Rectal smooth muscle tissue (tissue), 1 donor: ENCODE measurements at regions not wholly inside any gene's neighbourhood (a gene's known extent, or its start where the extent isn't known, plus 50 kb on each side); places are given as distances from the start of the nearest gene placed in this dataset.

Experiments used
- H3K27ac ChIP-seq: one replicate; pipeline ENCODE4 v1.7.0; 2013; ENCODE audit warnings: low read depth, low read length, inconsistent platforms
- H3K27me3 ChIP-seq: one replicate; pipeline ENCODE4 v1.7.0; 2013; ENCODE audit warnings: low read length; ENCODE audit not compliant: control insufficient read depth, insufficient read depth
- H3K36me3 ChIP-seq: one replicate; pipeline ENCODE4 v1.7.0; 2013; ENCODE audit warnings: low read length; ENCODE audit not compliant: control insufficient read depth, insufficient read depth
- H3K4me1 ChIP-seq: one replicate; pipeline ENCODE4 v1.7.0; 2013; ENCODE audit warnings: low read length; ENCODE audit not compliant: control insufficient read depth, insufficient read depth
- H3K4me3 ChIP-seq: one replicate; pipeline ENCODE4 v1.7.0; 2013; ENCODE audit warnings: low read length
- H3K9ac ChIP-seq: one replicate; pipeline ENCODE4 v1.7.0; 2013; ENCODE audit warnings: low read length

DNA sequence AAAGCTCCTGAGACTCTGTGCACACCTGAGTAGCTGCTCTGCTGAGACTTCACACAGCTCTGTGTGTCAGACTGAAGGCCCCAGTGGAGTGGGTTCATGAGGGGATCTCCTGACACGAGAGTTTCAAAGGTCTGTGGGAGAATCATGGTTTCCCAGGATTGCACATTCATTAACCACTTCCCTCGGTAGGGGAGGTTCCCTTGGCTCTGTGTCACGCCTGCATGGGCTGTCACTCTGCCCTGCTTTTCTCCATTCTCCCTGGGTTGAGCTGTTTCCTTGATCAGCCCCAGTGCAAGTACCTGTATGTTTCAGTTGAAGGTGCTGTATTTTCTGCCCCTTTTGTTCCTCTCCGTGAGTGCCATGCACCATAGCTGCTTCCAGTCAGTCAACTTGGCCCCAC lies 236.9 kb downstream of the EPM2A start:
- no peaks in the 10 kb centered on the region for H3K27me3 ChIP-seq
- no peaks in the 10 kb centered on the region for H3K4me1 ChIP-seq
- H3K4me3 ChIP-seq = no peak overlapping the region
- no peaks in the 10 kb centered on the region for H3K36me3 ChIP-seq
- no peak overlapping the region for H3K27ac ChIP-seq
- H3K9ac ChIP-seq = no peak overlapping the region

DNA sequence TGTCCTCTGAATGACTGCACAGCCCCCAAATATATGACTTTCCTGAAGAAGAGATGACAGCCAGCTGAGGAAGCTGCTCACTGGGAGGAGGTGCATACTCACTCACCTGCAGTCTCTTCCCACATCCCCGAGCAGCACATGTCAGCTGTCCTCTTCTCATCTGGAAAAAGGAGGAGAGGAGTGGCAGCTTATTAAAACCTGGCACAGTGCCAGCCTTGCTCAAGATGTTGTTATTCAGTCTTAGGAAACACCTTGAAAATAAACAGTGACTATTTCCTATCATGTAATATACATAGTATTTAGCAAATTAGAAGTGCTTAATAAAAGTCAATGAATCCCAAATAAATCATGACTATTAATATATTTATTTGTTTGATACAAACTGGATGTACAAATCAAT lies 232.9 kb downstream of the EPM2A start:
- H3K4me1 ChIP-seq = no peaks in the 10 kb centered on the region
- no peak overlapping the region for H3K9ac ChIP-seq
- no peaks in the 10 kb centered on the region for H3K36me3 ChIP-seq
- H3K4me3 ChIP-seq = no peak overlapping the region
- H3K27ac ChIP-seq = no peak overlapping the region
- H3K27me3 ChIP-seq = no peaks in the 10 kb centered on the region

DNA sequence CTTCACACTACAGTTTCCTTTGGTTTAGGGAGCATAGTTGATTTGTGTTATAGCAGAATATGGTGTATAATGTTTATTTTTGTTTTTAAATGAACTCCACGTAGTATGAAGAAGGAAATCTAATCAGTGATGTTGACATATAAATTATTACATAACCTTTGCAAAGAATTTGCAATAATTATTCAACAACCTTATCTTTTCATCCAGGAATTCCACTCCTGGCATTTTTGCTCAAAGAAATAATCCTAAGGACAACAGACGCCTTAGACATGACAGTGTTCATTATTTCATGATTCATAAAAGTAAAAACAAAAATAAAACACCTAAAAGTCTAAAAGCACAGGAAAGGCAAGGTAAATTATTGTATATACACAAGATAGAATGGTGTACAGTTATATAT lies 229.2 kb downstream of the EPM2A start:
- H3K4me1 ChIP-seq = no peaks in the 10 kb centered on the region
- H3K27ac ChIP-seq = no peak overlapping the region
- no peaks in the 10 kb centered on the region for H3K36me3 ChIP-seq
- no peaks in the 10 kb centered on the region for H3K27me3 ChIP-seq
- no peak overlapping the region for H3K4me3 ChIP-seq
- H3K9ac ChIP-seq = no peak overlapping the region

DNA sequence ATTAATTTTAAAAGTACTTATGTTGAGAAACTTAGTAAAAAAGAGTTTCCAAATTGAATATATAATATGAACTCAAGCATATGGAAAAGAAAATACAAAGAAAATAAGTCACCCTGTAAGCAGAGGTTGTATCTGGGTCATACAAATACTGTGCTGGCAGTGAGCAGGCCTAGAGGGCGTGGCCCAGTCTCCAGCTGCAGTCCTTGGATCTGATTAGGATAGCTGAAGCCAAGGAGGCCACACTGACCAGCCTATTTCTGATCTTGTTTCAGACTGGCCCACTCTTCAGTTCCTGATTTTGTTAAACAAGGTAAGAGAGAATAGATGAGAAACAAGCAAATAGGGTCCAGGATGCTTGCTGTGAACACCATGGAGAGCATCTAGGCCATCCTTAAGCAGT lies 228.8 kb downstream of the EPM2A start:
- H3K27me3 ChIP-seq = no peaks in the 10 kb centered on the region
- no peak overlapping the region for H3K9ac ChIP-seq
- H3K4me3 ChIP-seq = no peak overlapping the region
- H3K4me1 ChIP-seq = no peaks in the 10 kb centered on the region
- H3K27ac ChIP-seq = no peak overlapping the region
- no peaks in the 10 kb centered on the region for H3K36me3 ChIP-seq

DNA sequence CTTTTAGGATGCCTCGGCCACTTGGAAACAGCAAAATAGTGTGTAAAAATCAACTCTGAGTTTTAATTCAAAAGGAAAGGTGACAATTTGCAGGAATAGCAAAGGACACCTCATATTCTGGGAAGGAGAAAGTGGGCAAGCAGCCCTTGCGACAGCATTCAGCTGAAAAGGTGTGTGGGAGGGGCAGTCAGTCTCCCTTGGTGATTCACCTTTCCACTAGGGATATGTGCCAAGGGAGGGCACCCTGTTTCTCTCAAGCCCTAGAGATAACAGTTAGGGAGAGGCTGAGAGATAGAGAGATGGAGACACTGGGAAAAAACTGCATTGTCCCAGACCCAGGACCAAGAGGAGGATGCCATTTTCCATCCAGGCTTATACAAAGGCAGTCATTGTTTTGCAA lies 228.1 kb downstream of the EPM2A start:
- Histone ChIP-seq H3K9ac (no peak overlapping the region), H3K36me3 (no peaks in the 10 kb centered on the region), H3K27ac (no peak overlapping the region), H3K4me3 (no peak overlapping the region), H3K27me3 (no peaks in the 10 kb centered on the region), H3K4me1 (no peaks in the 10 kb centered on the region)

DNA sequence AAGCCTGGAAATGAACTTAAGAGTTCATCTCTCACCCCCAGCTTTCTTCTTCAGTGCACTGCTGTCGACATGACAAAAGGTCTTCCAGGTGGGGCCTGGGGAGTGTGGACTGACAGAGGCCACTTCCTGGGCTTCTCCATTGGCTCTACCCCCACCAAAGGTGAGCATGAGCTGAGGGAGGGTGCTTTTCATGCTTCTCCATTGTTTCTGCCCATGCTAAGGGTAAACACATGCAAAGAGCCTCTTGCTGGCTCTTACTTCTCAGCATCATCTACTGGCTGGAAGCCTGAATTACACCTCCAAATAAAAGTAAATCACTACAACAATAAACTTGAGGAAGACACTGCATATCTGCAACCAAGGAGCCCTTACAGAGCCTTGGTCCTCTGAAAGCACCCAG lies 227.2 kb downstream of the EPM2A start:
- H3K27me3 ChIP-seq = no peaks in the 10 kb centered on the region
- no peak overlapping the region for H3K9ac ChIP-seq
- no peaks in the 10 kb centered on the region for H3K36me3 ChIP-seq
- H3K4me3 ChIP-seq = no peak overlapping the region
- no peak overlapping the region for H3K27ac ChIP-seq
- H3K4me1 ChIP-seq = no peaks in the 10 kb centered on the region

DNA sequence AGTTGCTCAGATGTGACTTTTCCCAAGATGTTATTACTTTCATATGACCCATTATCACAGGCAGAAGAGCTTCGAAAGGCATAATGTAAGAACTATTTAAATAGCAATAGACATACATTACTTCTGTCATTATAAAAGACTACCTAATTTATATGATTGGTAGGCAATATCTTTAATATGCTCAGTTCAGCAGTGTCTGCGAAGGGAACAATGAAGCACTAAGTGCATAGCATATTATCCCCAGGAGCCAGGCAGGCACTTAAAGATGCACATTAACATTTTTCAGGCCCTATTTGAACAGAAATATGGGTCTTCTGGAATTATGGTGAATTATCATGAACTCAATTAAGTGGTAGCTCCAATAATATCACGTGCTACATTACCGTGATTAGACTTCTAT lies 217.8 kb downstream of the EPM2A start:
- Histone ChIP-seq H3K4me1 (no peaks in the 10 kb centered on the region), H3K27me3 (no peaks in the 10 kb centered on the region), H3K4me3 (no peak overlapping the region), H3K36me3 (no peaks in the 10 kb centered on the region), H3K9ac (no peak overlapping the region), H3K27ac (no peak overlapping the region)

DNA sequence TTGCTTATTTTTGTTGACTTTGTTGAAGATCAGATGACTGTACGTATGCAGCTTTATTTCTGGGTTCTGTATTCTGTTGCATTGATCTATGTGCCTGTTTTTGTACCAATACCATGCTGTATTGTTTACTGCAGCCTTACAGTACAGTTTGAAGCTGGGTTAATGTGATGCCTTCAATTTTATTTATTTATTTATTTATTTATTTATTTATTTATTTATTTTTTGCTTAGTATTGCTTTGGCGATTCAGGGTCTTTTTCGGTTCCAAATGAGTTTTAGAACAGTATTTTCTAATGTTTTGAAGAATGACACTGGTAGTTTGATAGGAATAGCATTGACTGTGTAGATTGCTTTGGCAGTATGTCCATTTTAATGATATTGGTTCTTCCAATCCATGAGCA lies 210.3 kb downstream of the EPM2A start:
- Histone ChIP-seq H3K36me3 (no peaks in the 10 kb centered on the region), H3K9ac (no peak overlapping the region), H3K27me3 (no peaks in the 10 kb centered on the region), H3K27ac (no peak overlapping the region), H3K4me3 (no peak overlapping the region), H3K4me1 (no peaks in the 10 kb centered on the region)

DNA sequence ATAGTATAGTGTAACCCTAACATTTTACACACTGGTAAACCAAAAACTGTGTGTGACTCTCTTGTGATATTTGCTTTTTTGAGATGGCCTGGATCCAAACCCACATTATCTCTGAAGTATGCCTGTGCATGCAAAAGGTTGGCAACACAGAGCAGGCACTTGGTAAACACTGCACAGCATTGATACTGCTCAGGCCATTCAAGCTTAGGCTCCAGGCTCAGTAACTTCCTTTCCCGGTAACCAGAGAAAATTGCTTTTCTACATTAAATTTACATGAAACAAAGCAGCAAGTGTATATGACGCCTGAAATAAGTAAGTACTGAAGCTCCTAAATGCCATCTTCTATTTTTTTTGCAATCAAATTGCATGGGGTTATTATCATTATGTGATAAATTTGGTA lies 205.7 kb downstream of the EPM2A start:
- Histone ChIP-seq H3K27me3 (no peaks in the 10 kb centered on the region), H3K4me3 (no peak overlapping the region), H3K36me3 (no peaks in the 10 kb centered on the region), H3K4me1 (no peaks in the 10 kb centered on the region), H3K9ac (no peak overlapping the region), H3K27ac (no peak overlapping the region)

DNA sequence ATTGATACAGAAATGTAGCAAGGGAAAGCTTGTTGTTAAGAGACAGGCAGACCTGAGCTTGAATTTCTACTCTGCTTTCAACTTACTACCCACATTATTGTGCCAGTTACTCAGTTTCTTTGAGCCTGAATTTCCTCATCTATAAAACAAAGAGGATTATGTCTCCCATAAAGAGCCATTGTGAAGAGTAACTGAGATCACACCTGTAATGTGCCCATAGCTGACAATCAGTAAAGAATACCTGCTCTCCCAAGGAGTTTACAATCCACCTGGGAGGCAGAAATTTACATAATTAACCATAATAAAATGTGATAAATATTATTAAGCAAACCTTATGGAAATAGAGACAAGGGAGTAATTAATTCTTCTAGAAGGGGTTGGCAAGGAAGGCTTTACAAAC lies 204.9 kb downstream of the EPM2A start:
- H3K27ac ChIP-seq = no peak overlapping the region

DNA sequence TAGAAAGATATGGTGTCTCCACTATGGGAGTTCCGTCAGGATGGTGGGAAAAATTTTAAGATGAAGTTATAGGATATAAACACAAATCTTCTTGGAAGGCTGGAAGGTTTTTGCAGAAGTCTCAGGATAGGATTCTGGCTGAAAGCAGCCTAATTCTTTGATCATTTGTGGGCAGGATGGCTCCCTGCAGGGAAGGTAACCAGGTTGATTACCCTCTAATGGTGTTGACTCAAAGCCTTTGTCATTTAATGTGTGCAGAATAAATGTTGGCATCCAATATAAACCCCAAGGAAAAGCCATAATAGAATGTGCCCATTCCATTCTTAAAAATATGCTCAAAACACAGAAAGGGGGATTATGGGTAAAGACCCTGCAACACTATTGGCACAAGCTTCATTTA lies 204.3 kb downstream of the EPM2A start:
- H3K4me1 ChIP-seq = no peaks in the 10 kb centered on the region
- no peaks in the 10 kb centered on the region for H3K36me3 ChIP-seq
- H3K4me3 ChIP-seq = no peak overlapping the region

More for the DNA sequence above, 204.9 kb downstream of the EPM2A start:
- Histone ChIP-seq H3K4me3 (no peak overlapping the region), H3K27me3 (no peaks in the 10 kb centered on the region), H3K4me1 (no peaks in the 10 kb centered on the region), H3K9ac (no peak overlapping the region), H3K36me3 (no peaks in the 10 kb centered on the region)

DNA sequence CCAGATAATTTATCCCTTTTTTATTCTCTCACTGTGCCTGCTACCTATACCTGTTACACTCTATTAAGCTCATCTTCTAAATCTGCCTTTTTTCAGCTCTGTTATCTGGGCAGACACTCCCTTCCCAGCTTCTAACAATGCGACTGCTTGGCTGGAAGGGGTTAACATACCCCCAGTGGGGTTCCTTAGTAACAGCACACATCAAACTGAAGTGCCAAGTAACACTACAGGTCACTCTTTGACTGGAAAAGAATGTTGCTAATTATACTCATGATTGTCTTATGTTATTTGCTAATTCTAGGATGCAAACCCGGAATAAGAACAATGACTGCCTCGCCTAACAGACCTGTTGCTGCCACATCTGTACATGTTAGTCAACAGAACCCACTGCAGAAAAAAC lies 203.5 kb downstream of the EPM2A start:
- H3K4me1 ChIP-seq = no peaks in the 10 kb centered on the region
- H3K4me3 ChIP-seq = no peak overlapping the region
- H3K27me3 ChIP-seq = no peaks in the 10 kb centered on the region
- no peak overlapping the region for H3K27ac ChIP-seq
- no peak overlapping the region for H3K9ac ChIP-seq
- no peaks in the 10 kb centered on the region for H3K36me3 ChIP-seq

More for the DNA sequence above, 204.3 kb downstream of the EPM2A start:
- Histone ChIP-seq H3K27me3 (no peaks in the 10 kb centered on the region), H3K9ac (no peak overlapping the region), H3K27ac (no peak overlapping the region)

DNA sequence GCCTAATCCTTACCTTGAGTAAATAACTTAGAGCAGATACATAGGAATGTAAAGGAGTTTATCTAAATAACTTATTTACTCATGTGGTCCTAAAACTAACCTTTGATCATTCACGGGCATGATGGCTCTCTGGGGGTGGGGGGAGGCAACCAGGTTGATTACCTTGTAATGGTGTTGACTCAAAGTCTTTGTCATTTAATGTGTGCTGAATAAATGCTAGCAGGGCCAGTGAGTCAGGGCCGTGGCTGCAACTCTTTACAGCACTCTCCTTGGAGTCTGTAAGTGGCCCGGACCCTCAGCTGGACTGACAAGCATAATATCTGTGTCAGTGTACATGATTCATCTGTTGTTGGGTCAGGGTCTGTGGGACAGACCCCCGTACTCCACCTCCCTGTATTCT lies 203.0 kb downstream of the EPM2A start:
- no peaks in the 10 kb centered on the region for H3K36me3 ChIP-seq
- no peak overlapping the region for H3K4me3 ChIP-seq
- no peaks in the 10 kb centered on the region for H3K4me1 ChIP-seq
- H3K9ac ChIP-seq = no peak overlapping the region
- no peaks in the 10 kb centered on the region for H3K27me3 ChIP-seq
- no peak overlapping the region for H3K27ac ChIP-seq

DNA sequence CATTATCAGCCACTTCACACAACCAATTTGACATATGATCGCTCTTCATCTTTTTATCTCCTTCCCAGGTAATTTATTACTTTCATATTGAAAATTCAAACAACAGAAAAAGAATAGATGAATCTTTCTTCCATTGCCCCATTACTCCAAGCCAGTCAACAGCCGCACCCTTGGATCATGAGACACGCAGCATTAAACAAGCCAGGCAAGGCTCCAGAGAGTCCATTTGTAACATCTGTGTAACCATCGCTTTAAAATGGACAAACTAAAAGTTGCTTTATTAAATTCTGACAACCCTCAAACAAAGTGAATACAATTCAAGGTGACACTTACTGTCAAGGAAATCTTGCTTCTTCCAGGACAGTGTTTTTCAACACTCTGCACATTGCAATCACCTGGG lies 200.3 kb downstream of the EPM2A start:
- Histone ChIP-seq H3K4me3 (no peak overlapping the region), H3K4me1 (no peaks in the 10 kb centered on the region), H3K27ac (no peak overlapping the region), H3K36me3 (no peaks in the 10 kb centered on the region), H3K9ac (no peak overlapping the region), H3K27me3 (no peaks in the 10 kb centered on the region)
